ENCODE measurements at regions not wholly inside any gene's neighbourhood (a gene's known extent, or its start where the extent isn't known, plus 50 kb on each side); places are given as distances from the start of the nearest gene placed in this dataset.

DNA sequence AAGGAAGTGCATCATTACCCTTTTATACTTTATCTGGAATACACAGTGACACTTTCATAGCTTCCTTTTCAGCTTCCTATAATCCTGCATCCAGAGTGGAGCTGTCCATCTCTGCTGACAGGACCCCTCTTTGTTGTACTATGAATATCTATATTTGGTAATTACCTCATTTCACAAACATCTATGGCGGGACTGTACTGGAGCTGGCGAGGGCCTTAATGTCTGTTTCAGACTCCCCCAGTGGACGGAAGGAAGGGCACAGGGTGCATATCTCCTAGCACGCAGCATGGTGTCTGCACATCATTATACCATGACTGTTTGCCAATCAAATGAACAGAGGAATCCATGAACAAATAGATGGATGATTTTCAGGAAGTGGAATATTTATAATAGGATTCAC lies 142.3 kb downstream of the SOX11 start:
- no peak for TF ChIP-seq ZFX (IDR thresholded peaks at IDR 0.05; ENCODE audit: borderline replicate concordance)
- TF ChIP-seq, protein P1, sequence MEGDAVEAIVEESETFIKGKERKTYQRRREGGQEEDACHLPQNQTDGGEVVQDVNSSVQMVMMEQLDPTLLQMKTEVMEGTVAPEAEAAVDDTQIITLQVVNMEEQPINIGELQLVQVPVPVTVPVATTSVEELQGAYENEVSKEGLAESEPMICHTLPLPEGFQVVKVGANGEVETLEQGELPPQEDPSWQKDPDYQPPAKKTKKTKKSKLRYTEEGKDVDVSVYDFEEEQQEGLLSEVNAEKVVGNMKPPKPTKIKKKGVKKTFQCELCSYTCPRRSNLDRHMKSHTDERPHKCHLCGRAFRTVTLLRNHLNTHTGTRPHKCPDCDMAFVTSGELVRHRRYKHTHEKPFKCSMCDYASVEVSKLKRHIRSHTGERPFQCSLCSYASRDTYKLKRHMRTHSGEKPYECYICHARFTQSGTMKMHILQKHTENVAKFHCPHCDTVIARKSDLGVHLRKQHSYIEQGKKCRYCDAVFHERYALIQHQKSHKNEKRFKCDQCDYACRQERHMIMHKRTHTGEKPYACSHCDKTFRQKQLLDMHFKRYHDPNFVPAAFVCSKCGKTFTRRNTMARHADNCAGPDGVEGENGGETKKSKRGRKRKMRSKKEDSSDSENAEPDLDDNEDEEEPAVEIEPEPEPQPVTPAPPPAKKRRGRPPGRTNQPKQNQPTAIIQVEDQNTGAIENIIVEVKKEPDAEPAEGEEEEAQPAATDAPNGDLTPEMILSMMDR (IDR thresholded peaks at IDR 0.05) = no peak

DNA sequence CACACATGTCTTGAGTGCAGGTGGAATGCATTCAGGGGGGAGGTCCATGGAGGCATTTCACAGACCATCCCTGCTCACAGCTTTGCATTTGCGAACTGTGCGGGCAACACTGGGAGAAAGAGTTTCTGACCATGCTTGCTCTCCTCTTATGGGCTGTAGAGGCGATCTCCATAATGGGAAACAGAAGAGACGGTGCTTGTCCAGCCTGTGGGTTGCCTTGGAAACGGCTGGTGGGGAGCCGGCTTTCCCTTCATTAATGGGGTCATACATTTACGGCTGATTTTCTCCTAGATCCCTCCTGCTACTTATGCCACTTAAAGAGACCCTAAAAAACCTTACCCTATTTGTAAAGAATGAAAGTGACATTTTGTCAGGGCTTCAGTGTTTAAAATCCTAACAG lies 147.4 kb downstream of the SOX11 start:
- H3K27ac ChIP-seq = no peak overlapping the region
- TF ChIP-seq, protein P1 (IDR thresholded peaks at IDR 0.05) = no peak
- TF ChIP-seq ZFX (IDR thresholded peaks at IDR 0.05; ENCODE audit: borderline replicate concordance) = no peak

More for the DNA sequence above, 142.3 kb downstream of the SOX11 start:
- H3K27ac ChIP-seq = no peak overlapping the region

DNA sequence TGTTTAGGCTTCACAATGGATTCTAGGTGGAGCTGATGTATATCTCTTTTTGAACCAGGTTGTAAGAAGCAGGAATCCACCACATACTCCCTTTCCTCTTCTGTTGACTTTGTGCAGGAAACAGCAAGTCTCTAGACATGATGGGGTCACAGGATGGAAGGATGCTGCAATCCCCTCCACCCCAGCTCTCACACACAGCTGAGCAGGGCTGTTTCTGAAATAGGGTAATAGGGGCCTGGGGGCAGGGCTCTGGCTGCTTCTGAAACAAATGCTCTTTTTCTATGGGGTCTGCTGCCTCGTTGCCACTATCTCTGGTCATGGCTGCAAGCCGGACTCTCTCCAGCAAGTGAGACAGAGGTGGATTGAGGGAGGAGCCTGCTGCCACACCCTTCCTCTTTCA lies 148.9 kb downstream of the SOX11 start:
- no peak overlapping the region for H3K27ac ChIP-seq
- no peak for TF ChIP-seq ZFX (IDR thresholded peaks at IDR 0.05; ENCODE audit: borderline replicate concordance)
- TF ChIP-seq, protein P1 (IDR thresholded peaks at IDR 0.05) = no peak

DNA sequence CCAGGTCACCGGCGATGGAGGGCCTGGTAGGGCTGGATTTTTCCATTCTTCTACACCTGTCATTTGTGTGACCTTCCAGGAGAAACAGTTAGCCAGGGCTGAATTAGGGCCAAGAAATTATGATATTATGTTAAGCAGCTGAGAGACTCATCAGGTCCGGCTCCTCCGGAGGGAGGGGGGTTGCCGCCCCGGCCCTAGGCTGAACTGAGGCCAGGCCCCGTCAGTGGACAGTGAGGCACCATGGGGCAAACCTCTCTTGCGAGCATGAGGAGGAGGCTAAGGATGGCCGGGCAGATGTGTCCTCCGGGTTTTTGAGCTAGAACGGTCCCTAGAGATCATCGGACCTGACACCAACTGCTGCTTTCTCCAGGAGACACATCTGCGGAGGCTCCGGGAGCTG lies 150.1 kb downstream of the SOX11 start:
- TF ChIP-seq, protein P1 (IDR thresholded peaks at IDR 0.05) = no peak
- TF ChIP-seq ZFX (IDR thresholded peaks at IDR 0.05; ENCODE audit: borderline replicate concordance) = no peak
- H3K27ac ChIP-seq = no peak overlapping the region

DNA sequence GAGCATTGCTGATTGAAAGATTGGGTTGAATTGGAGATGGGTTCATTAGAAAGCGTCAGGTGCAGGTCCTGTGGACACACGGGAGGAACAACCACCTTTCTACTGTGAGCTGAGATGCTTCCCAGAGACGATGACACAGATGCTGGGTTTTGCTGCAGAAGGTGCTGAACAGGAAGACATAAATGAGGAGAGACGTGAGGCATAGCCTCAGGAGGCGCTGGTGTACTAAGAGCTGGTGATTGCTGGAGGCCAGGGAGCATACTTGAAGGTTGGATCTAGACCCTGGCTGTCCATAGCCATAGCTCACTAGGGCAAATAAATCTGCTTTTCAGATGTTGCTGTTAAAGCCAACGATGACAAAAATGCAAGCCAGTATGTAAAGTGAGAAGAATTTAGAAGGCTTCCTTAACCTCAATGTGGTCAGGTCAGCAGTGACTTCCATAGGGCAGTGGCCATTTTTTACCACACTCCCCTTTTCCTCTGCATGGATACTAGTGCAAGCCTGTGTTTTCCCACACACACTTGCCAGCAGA lies 153.7 kb downstream of the SOX11 start:
- no peak overlapping the region for H3K27ac ChIP-seq
- no peak for TF ChIP-seq ZFX (IDR thresholded peaks at IDR 0.05; ENCODE audit: borderline replicate concordance)
- TF ChIP-seq, protein P1 (IDR thresholded peaks at IDR 0.05) = peak; percentile 19; the same call in 1 of the 2 replicates

DNA sequence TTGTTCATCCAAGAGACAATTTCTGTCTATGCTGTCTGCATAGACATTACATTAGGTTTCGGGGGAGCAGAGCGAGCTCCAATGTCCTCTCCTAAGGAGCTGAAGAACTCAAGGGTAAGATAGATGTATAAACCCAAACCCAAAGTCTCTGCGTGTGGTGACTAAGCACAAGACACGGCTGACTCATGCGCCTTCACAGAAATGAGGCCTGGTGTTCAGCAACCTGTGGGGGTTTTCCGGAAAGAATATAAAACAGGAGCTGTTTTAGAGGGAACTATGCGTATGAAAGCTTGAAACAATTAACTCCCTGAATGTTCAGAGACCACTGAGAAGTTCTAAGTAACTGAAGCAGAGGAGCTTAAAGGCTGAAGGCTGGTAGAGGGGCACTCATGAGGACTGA lies 154.7 kb downstream of the SOX11 start:
- H3K27ac ChIP-seq = no peak overlapping the region
- TF ChIP-seq ZFX (IDR thresholded peaks at IDR 0.05; ENCODE audit: borderline replicate concordance) = no peak
- TF ChIP-seq, protein P1 (IDR thresholded peaks at IDR 0.05) = no peak

DNA sequence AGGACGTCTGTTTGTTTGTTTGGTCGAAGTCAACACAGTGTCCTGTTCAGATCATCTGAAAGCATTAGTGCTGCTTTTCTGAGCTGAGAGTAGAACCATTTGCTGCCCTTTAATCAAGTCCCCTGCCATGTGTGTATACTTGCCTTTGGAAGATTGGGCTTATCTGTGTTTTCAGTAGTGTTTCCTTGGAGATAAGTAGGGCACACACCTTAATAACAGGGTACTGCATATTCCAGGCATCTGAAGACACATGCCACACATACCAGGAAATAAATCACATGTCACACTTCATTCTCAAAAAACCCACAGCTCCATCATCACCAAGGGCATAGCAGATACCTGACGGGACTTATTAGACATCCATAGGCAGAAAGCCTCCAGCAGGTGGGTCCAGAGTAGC lies 157.4 kb downstream of the SOX11 start:
- no peak for TF ChIP-seq ZFX (IDR thresholded peaks at IDR 0.05; ENCODE audit: borderline replicate concordance)
- TF ChIP-seq, protein P1 (IDR thresholded peaks at IDR 0.05) = no peak

More for the DNA sequence above, 157.4 kb downstream of the SOX11 start:
- no peak overlapping the region for H3K27ac ChIP-seq

Measured in 22Rv1 (cell line).